ENCODE measurements at regions not wholly inside any gene's neighbourhood (a gene's known extent, or its start where the extent isn't known, plus 50 kb on each side); places are given as distances from the start of the nearest gene placed in this dataset.

DNA sequence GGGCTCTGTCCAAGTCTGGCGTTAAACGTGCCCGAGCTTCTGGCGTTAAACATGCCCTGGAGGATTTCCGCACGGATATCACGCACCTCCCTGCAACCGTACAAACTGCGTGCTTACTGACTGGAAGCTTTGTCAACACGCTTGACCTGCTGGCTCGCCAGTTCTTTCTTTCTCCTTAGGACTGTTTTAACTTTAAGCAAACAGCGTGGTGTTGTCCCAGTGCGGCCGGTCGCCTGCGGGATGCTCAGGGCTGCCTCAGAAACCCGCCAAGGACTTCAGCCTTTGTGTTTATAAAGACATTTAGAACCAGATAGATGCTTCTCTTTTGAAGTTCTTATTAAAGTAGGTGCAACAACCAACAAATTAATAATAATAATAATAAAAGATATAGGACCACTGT, 946.0 kb downstream of the RAB28 start:
- DNase-seq (no peak), ATAC-seq (no peak)
- intact Hi-C loops (cut with DNase I) = no loop called here
- H3K4me3 ChIP-seq = no peak overlapping the region
- no peaks in the 10 kb centered on the region for H3K4me1 ChIP-seq
- TF ChIP-seq, protein P1, sequence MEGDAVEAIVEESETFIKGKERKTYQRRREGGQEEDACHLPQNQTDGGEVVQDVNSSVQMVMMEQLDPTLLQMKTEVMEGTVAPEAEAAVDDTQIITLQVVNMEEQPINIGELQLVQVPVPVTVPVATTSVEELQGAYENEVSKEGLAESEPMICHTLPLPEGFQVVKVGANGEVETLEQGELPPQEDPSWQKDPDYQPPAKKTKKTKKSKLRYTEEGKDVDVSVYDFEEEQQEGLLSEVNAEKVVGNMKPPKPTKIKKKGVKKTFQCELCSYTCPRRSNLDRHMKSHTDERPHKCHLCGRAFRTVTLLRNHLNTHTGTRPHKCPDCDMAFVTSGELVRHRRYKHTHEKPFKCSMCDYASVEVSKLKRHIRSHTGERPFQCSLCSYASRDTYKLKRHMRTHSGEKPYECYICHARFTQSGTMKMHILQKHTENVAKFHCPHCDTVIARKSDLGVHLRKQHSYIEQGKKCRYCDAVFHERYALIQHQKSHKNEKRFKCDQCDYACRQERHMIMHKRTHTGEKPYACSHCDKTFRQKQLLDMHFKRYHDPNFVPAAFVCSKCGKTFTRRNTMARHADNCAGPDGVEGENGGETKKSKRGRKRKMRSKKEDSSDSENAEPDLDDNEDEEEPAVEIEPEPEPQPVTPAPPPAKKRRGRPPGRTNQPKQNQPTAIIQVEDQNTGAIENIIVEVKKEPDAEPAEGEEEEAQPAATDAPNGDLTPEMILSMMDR (IDR thresholded peaks at IDR 0.05) = no peak
- no peaks in the 10 kb centered on the region for H3K9me3 ChIP-seq
- H3K27me3 ChIP-seq (ENCODE audit: low read depth) = no peaks in the 10 kb centered on the region
- H3K36me3 ChIP-seq = no peaks in the 10 kb centered on the region
- H3K27ac ChIP-seq = no peak overlapping the region

DNA sequence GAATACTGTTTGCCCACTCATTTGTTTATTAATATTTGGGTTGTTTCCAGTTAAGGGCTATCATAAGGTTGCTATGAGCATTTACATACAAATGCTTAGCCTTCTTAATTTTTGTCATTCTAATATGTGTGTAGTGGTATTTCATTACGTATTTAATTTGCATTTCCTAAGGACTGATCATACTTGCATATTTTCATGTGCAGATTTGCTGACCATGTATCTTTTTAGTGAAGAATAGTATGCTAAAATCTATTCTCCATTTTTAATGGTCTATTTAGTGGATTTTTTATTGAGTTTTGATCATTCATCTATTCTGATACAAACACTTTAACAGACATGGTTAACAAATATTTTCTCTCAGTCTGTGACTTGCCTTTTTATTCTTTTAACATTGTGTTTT, 949.5 kb downstream of the RAB28 start:
- Histone ChIP-seq H3K9me3 (no peaks in the 10 kb centered on the region), H3K36me3 (no peaks in the 10 kb centered on the region), H3K4me1 (no peaks in the 10 kb centered on the region), H3K4me3 (no peak overlapping the region), H3K27ac (no peak overlapping the region), H3K27me3 (ENCODE audit: low read depth) (no peaks in the 10 kb centered on the region)
- no peak for DNase-seq
- TF ChIP-seq, protein P1 (IDR thresholded peaks at IDR 0.05) = no peak
- intact Hi-C loops (cut with DNase I) = no loop called here
- ATAC-seq = no peak

DNA sequence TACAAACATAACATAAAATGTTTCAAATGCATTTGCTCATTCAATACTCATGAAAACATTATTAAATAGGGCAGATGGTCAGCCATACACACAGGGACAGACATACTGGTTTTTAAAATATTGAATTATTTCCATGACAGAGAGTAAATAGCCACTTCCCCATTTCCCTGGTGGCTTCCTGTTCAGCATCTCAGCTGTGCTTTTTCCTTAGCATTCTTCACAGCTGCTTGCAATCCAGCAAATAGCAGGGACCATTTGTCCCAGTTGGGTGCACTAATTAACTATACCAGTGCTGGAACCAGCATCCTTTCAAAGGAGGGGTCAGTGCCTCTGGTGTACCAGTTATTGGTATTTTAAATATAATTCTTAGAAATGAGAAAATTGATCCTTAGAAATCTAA, 964.7 kb downstream of the RAB28 start:
- H3K4me3 ChIP-seq = no peak overlapping the region
- TF ChIP-seq, protein P1 (IDR thresholded peaks at IDR 0.05) = no peak

DNA sequence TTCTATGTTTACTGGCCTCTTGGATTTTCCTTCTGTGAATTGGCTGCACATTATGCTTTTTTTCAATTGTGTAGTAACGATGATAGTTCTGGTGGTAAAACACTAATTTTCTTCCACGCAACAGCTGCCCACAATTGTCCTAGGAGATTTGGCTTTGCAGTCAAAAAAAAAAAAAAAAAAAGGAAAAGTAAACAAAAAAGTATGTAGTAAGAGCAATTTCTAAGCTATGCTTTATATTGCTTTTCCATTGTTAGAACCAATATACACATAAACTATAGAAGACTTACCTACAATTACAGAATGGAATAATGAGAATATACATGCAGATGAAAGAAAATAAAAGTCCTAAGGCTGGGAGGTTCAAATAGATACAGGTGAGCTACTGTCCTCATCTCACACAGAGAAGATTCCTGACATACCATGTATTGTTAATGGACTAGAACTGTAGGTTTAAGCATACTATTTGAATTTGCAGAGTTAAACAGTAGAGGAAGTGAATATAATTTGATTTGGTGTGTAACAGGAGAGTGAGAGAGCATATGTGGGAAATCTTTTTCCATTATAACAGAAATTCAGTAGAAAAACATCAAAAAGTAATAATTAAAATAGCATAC, 976.2 kb downstream of the RAB28 start:
- DNase-seq (no peak), ATAC-seq (no peak)
- intact Hi-C loops (cut with DNase I) = no loop called here
- Histone ChIP-seq H3K27me3 (ENCODE audit: low read depth) (no peaks in the 10 kb centered on the region), H3K27ac (no peak overlapping the region), H3K9me3 (no peaks in the 10 kb centered on the region), H3K36me3 (no peaks in the 10 kb centered on the region), H3K4me3 (no peak overlapping the region), H3K4me1 (no peaks in the 10 kb centered on the region)
- TF ChIP-seq, protein P1 (IDR thresholded peaks at IDR 0.05) = no peak

More for the DNA sequence above, 964.7 kb downstream of the RAB28 start:
- no peaks in the 10 kb centered on the region for H3K36me3 ChIP-seq
- ATAC-seq (no peak), DNase-seq (no peak)
- H3K27me3 ChIP-seq (ENCODE audit: low read depth) = no peaks in the 10 kb centered on the region
- H3K9me3 ChIP-seq = no peaks in the 10 kb centered on the region
- H3K27ac ChIP-seq = no peak overlapping the region
- no peaks in the 10 kb centered on the region for H3K4me1 ChIP-seq
- intact Hi-C loops (cut with DNase I) = no loop called here

DNA sequence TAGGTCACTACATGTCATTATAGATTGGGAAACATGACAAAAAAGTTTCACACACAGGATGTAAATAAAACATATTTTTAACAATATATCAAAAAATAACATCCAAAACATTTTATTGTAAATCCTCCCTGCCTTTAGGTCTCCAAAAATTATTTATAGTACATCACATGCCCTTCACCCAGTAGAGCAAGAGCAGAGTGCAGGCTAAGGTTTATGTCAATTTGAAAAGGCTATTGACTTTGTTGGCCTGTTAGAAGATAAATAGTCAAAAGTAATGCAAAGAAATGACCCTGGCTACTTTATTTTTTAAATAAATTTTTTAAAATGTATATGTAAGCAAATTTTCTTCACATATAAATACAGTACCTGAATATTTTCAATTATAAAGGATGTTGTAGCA, 983.7 kb downstream of the RAB28 start:
- Histone ChIP-seq H3K27ac (no peak overlapping the region), H3K4me1 (no peaks in the 10 kb centered on the region), H3K4me3 (no peak overlapping the region), H3K36me3 (no peaks in the 10 kb centered on the region), H3K27me3 (ENCODE audit: low read depth) (no peaks in the 10 kb centered on the region), H3K9me3 (no peaks in the 10 kb centered on the region)
- TF ChIP-seq, protein P1 (IDR thresholded peaks at IDR 0.05) = no peak
- intact Hi-C loops (cut with DNase I) = no loop called here
- DNase-seq (no peak), ATAC-seq (no peak)

Measured in lower lobe of right lung (tissue), 2 donors.